CD4-positive, alpha-beta T cell (primary cell): ENCODE measurements at regions not wholly inside any gene's neighbourhood (a gene's known extent, or its start where the extent isn't known, plus 50 kb on each side); places are given as distances from the start of the nearest gene placed in this dataset.

Experiments
- ATAC-seq: fragments of 200-7000 bp; cut with Tn5 transposase; one replicate; pipeline ENCODE4 v1.10.0; 2022; ENCODE audit warnings: mild to moderate bottlenecking; ENCODE audit not compliant: poor library complexity
- CTCF ChIA-PET: fragments of 350-600 bp; sonication (Branson Sonifier 250); formaldehyde crosslinking; loops from one replicate; lab custom pipeline; 2021; ENCODE audit warnings: antibody characterized with exemption, inconsistent platforms; lab: Charles Lee
- POLR2A ChIA-PET: fragments of 350-600 bp; sonication (Branson Sonifier 250); formaldehyde crosslinking; loops from one replicate; lab custom pipeline; 2021; ENCODE audit warnings: antibody characterized with exemption, inconsistent platforms; lab: Charles Lee
- DNase-seq, 14 experiments: peaks; one replicate each; pipeline ENCODE4 v3.0.0-alpha.2; 2013 to 2020; ENCODE audit warnings: mixed read lengths in 2 of 14
- H3K27ac ChIP-seq, 2 donors: one replicate each; pipeline versions ENCODE4 v1.5.1 to v1.7.0; 2013; ENCODE audit warnings: low read length in 2 of 2, low read depth in 1 of 2, mild to moderate bottlenecking in 1 of 2
- H3K27me3 ChIP-seq, 2 experiments: 1 replicate in 1 of 2; 2 replicates in 1 of 2; pipeline versions ENCODE4 v1.6.1 to v1.7.0; 2013; ENCODE audit warnings: low read length in 2 of 2, control low read depth in 1 of 2, mild to moderate bottlenecking in 1 of 2, moderate library complexity in 1 of 2; ENCODE audit not compliant: insufficient read depth in 2 of 2, control insufficient read depth in 1 of 2
- H3K36me3 ChIP-seq: one replicate; pipeline ENCODE4 v1.6.1; 2013; ENCODE audit warnings: low read length, control low read depth; ENCODE audit not compliant: insufficient read depth
- H3K4me1 ChIP-seq: one replicate; pipeline ENCODE4 v1.6.1; 2013; ENCODE audit warnings: low read length, control low read depth; ENCODE audit not compliant: insufficient read depth
- H3K4me3 ChIP-seq: one replicate; pipeline ENCODE4 v1.5.1; 2013; ENCODE audit warnings: mild to moderate bottlenecking, low read length, moderate library complexity
- H3K9me3 ChIP-seq, 2 experiments: 1 replicate in 1 of 2; 2 replicates in 1 of 2; pipeline versions ENCODE4 v1.6.1 to v1.7.0; 2013; ENCODE audit warnings: low read length in 2 of 2, mild to moderate bottlenecking in 2 of 2, control low read depth in 1 of 2, moderate library complexity in 1 of 2; ENCODE audit not compliant: control insufficient read depth in 1 of 2, insufficient read depth in 1 of 2
- H3K27ac Mint-ChIP-seq: one replicate; pipeline ENCODE4 v1.8.0; 2020; ENCODE audit warnings: mixed read lengths
- H3K27me3 Mint-ChIP-seq: one replicate; pipeline ENCODE4 v1.8.0; 2021; ENCODE audit warnings: mixed read lengths
- H3K36me3 Mint-ChIP-seq: one replicate; pipeline ENCODE4 v1.8.0; 2021; ENCODE audit warnings: low read depth, mixed read lengths
- H3K4me1 Mint-ChIP-seq: one replicate; pipeline ENCODE4 v1.8.0; 2021; ENCODE audit warnings: low read depth, mixed read lengths
- H3K4me3 Mint-ChIP-seq: one replicate; pipeline ENCODE4 v1.8.0; 2020; ENCODE audit warnings: mild to moderate bottlenecking, mixed read lengths
- H3K9me3 Mint-ChIP-seq: one replicate; pipeline ENCODE4 v1.8.0; 2020; ENCODE audit warnings: mixed read lengths
- intact Hi-C, 2 experiments: fragments of 100-400 bp; cut with DNase I in 1 of 2; cut with micrococcal nuclease in 1 of 2; formaldehyde crosslinking; loops; one replicate each; pipeline versions ENCODE4 v1.15.1 to v1.9.0; 2023 to 2025; cut with DNase I, micrococcal nuclease
- TF ChIP-seq, protein P1 (sequence below): fragments of 200-600 bp; IDR thresholded peaks from one replicate; pipeline ENCODE4 v1.8.0; 2022; ENCODE audit warnings: antibody characterized with exemption, mild to moderate bottlenecking

DNA sequence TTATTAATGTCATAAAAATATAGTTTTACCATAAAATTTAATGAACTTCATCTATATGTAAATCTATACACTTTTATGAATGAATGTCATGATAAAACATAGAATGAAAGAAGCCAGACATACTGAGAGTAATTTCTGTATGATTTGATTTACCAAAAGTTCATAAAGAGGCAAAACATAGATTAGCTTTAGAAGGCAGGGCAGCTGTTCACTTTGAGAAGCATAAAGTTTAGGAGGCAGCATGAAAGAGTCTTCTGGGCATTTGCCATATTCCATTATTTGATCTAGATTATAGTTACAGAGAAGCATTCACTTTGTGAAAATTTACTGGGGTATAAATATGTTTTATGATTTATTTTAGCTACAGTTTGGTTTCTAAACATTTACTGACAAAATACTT is 487.2 kb downstream of the ANKRD7 start:
- no peaks in the 10 kb centered on the region for H3K9me3 Mint-ChIP-seq
- Histone ChIP-seq H3K36me3 (no peaks in the 10 kb centered on the region), H3K27me3 (no peaks in the 10 kb centered on the region), H3K9me3 (peaks cover 0 to 8% of the 10 kb centered on the region in 2 experiments), H3K4me1 (no peaks in the 10 kb centered on the region), H3K27ac (no peak overlapping the region), H3K4me3 (no peak overlapping the region)
- TF ChIP-seq, protein P1, sequence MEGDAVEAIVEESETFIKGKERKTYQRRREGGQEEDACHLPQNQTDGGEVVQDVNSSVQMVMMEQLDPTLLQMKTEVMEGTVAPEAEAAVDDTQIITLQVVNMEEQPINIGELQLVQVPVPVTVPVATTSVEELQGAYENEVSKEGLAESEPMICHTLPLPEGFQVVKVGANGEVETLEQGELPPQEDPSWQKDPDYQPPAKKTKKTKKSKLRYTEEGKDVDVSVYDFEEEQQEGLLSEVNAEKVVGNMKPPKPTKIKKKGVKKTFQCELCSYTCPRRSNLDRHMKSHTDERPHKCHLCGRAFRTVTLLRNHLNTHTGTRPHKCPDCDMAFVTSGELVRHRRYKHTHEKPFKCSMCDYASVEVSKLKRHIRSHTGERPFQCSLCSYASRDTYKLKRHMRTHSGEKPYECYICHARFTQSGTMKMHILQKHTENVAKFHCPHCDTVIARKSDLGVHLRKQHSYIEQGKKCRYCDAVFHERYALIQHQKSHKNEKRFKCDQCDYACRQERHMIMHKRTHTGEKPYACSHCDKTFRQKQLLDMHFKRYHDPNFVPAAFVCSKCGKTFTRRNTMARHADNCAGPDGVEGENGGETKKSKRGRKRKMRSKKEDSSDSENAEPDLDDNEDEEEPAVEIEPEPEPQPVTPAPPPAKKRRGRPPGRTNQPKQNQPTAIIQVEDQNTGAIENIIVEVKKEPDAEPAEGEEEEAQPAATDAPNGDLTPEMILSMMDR, result no peak
- CTCF ChIA-PET, result no interaction called here
- ATAC-seq (no peak), DNase-seq (no peak)
- no peaks in the 10 kb centered on the region for H3K36me3 Mint-ChIP-seq
- no peak overlapping the region for H3K27ac Mint-ChIP-seq
- no peaks in the 10 kb centered on the region for H3K27me3 Mint-ChIP-seq
- POLR2A ChIA-PET, result interaction anchor here (0.6 kb wide), 1 partner anchor 234 kb away, joined by 3 read pairs; no protein-coding TSS in a partner anchor
- H3K4me3 Mint-ChIP-seq, result no peak overlapping the region
- intact Hi-C loops, result no loop called here
- no peaks in the 10 kb centered on the region for H3K4me1 Mint-ChIP-seq

DNA sequence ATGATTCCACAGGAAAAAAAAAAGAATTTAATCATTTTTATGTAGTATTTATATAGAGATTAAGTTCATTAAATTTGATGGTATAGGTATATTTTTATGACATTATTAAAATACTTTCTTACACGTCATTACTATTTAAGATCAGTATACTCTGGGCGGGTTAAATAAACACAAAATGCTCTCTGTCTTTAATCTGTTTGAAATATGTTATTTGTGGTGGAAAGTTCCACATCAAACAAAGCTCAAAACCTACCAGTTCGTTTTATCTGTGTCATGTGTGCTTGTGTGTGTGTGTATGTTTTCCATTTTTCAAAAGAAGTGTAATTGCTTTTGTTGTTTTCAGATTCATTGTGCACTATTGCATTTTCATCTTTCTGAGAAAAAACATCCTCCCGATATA is 488.5 kb downstream of the ANKRD7 start:
- Histone ChIP-seq H3K4me3 (no peak overlapping the region), H3K9me3 (peaks cover 0 to 8% of the 10 kb centered on the region in 2 experiments), H3K27me3 (no peaks in the 10 kb centered on the region), H3K4me1 (no peaks in the 10 kb centered on the region), H3K27ac (no peak overlapping the region), H3K36me3 (no peaks in the 10 kb centered on the region)
- H3K27me3 Mint-ChIP-seq, result no peaks in the 10 kb centered on the region
- POLR2A ChIA-PET, result no interaction called here
- CTCF ChIA-PET, result no interaction called here
- intact Hi-C loops, result no loop called here
- no peak overlapping the region for H3K27ac Mint-ChIP-seq
- no peak for DNase-seq
- no peak for ATAC-seq
- H3K36me3 Mint-ChIP-seq, result no peaks in the 10 kb centered on the region
- no peak overlapping the region for H3K4me3 Mint-ChIP-seq
- H3K9me3 Mint-ChIP-seq, result no peaks in the 10 kb centered on the region
- TF ChIP-seq, protein P1, result no peak
- H3K4me1 Mint-ChIP-seq, result no peaks in the 10 kb centered on the region

DNA sequence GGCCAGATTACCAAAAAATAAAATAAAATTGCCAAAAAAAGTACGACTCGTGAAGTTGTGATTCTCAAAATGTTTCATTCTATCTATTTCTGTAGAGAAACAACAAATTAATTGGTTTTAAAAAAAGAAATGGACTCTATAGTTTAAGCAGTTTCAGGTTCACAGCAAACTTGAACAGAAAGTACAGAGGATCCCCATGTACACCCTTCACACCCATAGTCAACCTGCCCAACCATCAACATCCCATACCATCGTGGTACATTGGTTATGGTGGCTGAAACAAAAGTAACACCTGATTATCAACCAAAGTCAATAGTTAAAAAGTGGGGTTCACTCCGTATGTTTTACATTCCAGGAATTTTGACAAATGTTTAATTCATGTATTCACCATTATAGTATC is 496.1 kb downstream of the ANKRD7 start:
- Histone ChIP-seq H3K4me3 (no peak overlapping the region), H3K27me3 (no peaks in the 10 kb centered on the region), H3K36me3 (no peaks in the 10 kb centered on the region), H3K4me1 (no peaks in the 10 kb centered on the region), H3K27ac (no peak overlapping the region), H3K9me3 (peaks cover 0 to 3% of the 10 kb centered on the region in 2 experiments)
- ATAC-seq (no peak), DNase-seq (no peak)
- H3K27me3 Mint-ChIP-seq, result no peaks in the 10 kb centered on the region
- H3K4me1 Mint-ChIP-seq, result no peaks in the 10 kb centered on the region
- TF ChIP-seq, protein P1, result no peak
- intact Hi-C loops, result no loop called here
- H3K27ac Mint-ChIP-seq, result no peak overlapping the region
- H3K36me3 Mint-ChIP-seq, result no peaks in the 10 kb centered on the region
- H3K4me3 Mint-ChIP-seq, result no peak overlapping the region
- POLR2A ChIA-PET, result no interaction called here
- peaks cover 7% of the 10 kb centered on the region for H3K9me3 Mint-ChIP-seq
- CTCF ChIA-PET, result no interaction called here
